Uterus (tissue), 2 donors: ENCODE measurements at regions not wholly inside any gene's neighbourhood (a gene's known extent, or its start where the extent isn't known, plus 50 kb on each side); places are given as distances from the start of the nearest gene placed in this dataset.

Experiments
- POLR2A ChIP-seq, 2 donors: fragments of 450-650 bp; IDR thresholded peaks; one replicate each; pipeline ENCODE4 v1.6.1; 2016; ENCODE audit warnings: antibody characterized with exemption in 2 of 2, mild to moderate bottlenecking in 1 of 2, moderate library complexity in 1 of 2
- TF ChIP-seq, protein P1 (sequence below), 4 experiments: fragments of 200-600 bp in 2 of 4; fragments of 450-650 bp in 2 of 4; sonication (generic) in 2 of 4; IDR thresholded peaks; one replicate each; pipeline ENCODE4 v1.5.1; 2016 to 2019; ENCODE audit warnings: antibody characterized with exemption in 4 of 4, mild to moderate bottlenecking in 2 of 4, moderate library complexity in 1 of 4

DNA sequence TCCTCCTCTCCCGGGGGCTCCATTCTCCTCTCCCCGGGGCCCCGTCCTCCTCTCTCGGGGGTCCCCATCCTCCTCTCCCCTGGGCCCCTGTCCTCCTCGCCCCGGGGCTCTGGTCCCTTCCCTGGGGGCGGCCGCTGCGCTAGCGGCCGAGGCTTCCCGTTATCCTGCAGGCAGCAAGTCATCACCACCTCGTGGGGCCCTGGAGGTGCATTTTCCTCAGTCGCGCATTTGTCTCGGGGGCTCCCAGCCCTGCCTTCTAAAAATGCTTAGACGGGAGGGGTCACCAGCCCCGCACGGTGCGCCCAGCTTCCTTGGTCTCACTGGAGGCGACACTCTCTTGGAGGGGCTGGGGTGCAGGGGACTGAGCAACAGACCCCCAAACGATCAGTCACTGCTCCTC, 216.5 kb downstream of the QKI start:
- TF ChIP-seq, protein P1, sequence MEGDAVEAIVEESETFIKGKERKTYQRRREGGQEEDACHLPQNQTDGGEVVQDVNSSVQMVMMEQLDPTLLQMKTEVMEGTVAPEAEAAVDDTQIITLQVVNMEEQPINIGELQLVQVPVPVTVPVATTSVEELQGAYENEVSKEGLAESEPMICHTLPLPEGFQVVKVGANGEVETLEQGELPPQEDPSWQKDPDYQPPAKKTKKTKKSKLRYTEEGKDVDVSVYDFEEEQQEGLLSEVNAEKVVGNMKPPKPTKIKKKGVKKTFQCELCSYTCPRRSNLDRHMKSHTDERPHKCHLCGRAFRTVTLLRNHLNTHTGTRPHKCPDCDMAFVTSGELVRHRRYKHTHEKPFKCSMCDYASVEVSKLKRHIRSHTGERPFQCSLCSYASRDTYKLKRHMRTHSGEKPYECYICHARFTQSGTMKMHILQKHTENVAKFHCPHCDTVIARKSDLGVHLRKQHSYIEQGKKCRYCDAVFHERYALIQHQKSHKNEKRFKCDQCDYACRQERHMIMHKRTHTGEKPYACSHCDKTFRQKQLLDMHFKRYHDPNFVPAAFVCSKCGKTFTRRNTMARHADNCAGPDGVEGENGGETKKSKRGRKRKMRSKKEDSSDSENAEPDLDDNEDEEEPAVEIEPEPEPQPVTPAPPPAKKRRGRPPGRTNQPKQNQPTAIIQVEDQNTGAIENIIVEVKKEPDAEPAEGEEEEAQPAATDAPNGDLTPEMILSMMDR (IDR thresholded peaks at IDR 0.05), result no peak
- TF ChIP-seq POLR2A (IDR thresholded peaks at IDR 0.05), result no peak
